ENCODE measurements at regions not wholly inside any gene's neighbourhood (a gene's known extent, or its start where the extent isn't known, plus 50 kb on each side); places are given as distances from the start of the nearest gene placed in this dataset.

- POLR2A ChIA-PET (ENCODE audit: partially characterized antibody) = no interaction called here
- H3K9ac ChIP-seq (replicated peaks in 1 of 4; ENCODE audit: extremely low read depth in 1 of 4, low read depth in 3 of 4, low read length in 3 of 4) = no peak overlapping the region
- DNase-seq (ENCODE audit: low read depth in 1 of 2, low spot score in 2 of 2) (no peak), FAIRE-seq (no peak)
- H2AK5ac ChIP-seq (ENCODE audit: low read depth, low read length) = no peak overlapping the region
- H3K4me3 ChIP-seq (ENCODE audit: extremely low read depth in 1 of 4, insufficient read depth in 2 of 4, low read depth in 3 of 4, low read length in 4 of 4) = no peak overlapping the region
- H2BK15ac ChIP-seq (ENCODE audit: low read length) = no peak overlapping the region
- H3K56ac ChIP-seq (replicated peaks; ENCODE audit: insufficient read length, low read depth, low read length) = no peak overlapping the region
- H2BK5ac ChIP-seq (ENCODE audit: low read depth, low read length) = no peak overlapping the region
- no peak overlapping the region for H3K27ac ChIP-seq (ENCODE audit: low read depth, low read length)
- H3K79me1 ChIP-seq (ENCODE audit: low read depth, low read length) = no peaks in the 10 kb centered on the region
- no peak overlapping the region for H3K14ac ChIP-seq (ENCODE audit: insufficient read length)
- H3K79me2 ChIP-seq (ENCODE audit: control insufficient read depth in 1 of 2, insufficient read depth in 2 of 2, low read length in 2 of 2) = no peaks in the 10 kb centered on the region
- H3K36me3 ChIP-seq (ENCODE audit: control insufficient read depth in 2 of 4, insufficient read depth in 4 of 4, low read length in 3 of 4) = no peaks in the 10 kb centered on the region
- H3K4ac ChIP-seq (replicated peaks; ENCODE audit: insufficient read length, low read depth, low read length) = no peak overlapping the region
- H2AFZ ChIP-seq (ENCODE audit: low read length) = no peak overlapping the region
- H4K20me1 ChIP-seq (replicated peaks in 1 of 2; ENCODE audit: control insufficient read depth in 1 of 2, insufficient read depth in 2 of 2, low read length in 2 of 2) = no peaks in the 10 kb centered on the region
- H3K9me3 ChIP-seq (ENCODE audit: insufficient read depth in 2 of 2, low read depth in 1 of 2, low read length in 1 of 2) = no peaks in the 10 kb centered on the region
- H3K23me2 ChIP-seq (ENCODE audit: low read depth, low read length) = no peaks in the 10 kb centered on the region
- no peak overlapping the region for H2BK12ac ChIP-seq (ENCODE audit: low read depth, low read length)
- no peak overlapping the region for H4K8ac ChIP-seq (ENCODE audit: extremely low read depth, insufficient read depth, low read length)
- no peak overlapping the region for H4K91ac ChIP-seq (replicated peaks; ENCODE audit: insufficient read length, low read length)
- H3K27me3 ChIP-seq (replicated peaks in 1 of 4; ENCODE audit: control insufficient read depth in 3 of 4, extremely low read depth in 1 of 4, insufficient read depth in 3 of 4, low read length in 3 of 4) = no peaks in the 10 kb centered on the region
- no peak overlapping the region for H2BK20ac ChIP-seq (ENCODE audit: low read length)
- H2BK120ac ChIP-seq (replicated peaks; ENCODE audit: low read depth, low read length) = no peak overlapping the region
- no peak overlapping the region for H3K4me2 ChIP-seq (ENCODE audit: insufficient read depth in 1 of 2, low read depth in 2 of 2, low read length in 2 of 2)
- WGBS, 2 experiments (ENCODE audit: extremely low coverage in 1 of 2, insufficient coverage in 1 of 2, insufficient read length in 1 of 2, insufficient replicate concordance in 2 of 2, low coverage in 1 of 2, low lambda C conversion rate in 2 of 2, missing lambda C conversion rate in 1 of 2) = 88% methylated on average over 2 of the region's 2 CpGs; no CpG with 5 or more reads in 1 of the 2 experiments
- no peak overlapping the region for H4K5ac ChIP-seq (ENCODE audit: insufficient read length, low read depth, low read length)
- no peaks in the 10 kb centered on the region for H3K4me1 ChIP-seq (replicated peaks in 1 of 4; ENCODE audit: control insufficient read depth in 3 of 4, insufficient read depth in 4 of 4, low read length in 3 of 4)
- CTCF ChIA-PET (ENCODE audit: partially characterized antibody) = interaction anchor here (1.5 kb wide), 1 partner anchor 15 kb away, joined by 4 read pairs; no protein-coding TSS in a partner anchor
- no peak overlapping the region for H3K18ac ChIP-seq (ENCODE audit: extremely low read depth, low read length)
- no peak overlapping the region for H3K23ac ChIP-seq (ENCODE audit: insufficient read length)
- TF ChIP-seq, protein P1, sequence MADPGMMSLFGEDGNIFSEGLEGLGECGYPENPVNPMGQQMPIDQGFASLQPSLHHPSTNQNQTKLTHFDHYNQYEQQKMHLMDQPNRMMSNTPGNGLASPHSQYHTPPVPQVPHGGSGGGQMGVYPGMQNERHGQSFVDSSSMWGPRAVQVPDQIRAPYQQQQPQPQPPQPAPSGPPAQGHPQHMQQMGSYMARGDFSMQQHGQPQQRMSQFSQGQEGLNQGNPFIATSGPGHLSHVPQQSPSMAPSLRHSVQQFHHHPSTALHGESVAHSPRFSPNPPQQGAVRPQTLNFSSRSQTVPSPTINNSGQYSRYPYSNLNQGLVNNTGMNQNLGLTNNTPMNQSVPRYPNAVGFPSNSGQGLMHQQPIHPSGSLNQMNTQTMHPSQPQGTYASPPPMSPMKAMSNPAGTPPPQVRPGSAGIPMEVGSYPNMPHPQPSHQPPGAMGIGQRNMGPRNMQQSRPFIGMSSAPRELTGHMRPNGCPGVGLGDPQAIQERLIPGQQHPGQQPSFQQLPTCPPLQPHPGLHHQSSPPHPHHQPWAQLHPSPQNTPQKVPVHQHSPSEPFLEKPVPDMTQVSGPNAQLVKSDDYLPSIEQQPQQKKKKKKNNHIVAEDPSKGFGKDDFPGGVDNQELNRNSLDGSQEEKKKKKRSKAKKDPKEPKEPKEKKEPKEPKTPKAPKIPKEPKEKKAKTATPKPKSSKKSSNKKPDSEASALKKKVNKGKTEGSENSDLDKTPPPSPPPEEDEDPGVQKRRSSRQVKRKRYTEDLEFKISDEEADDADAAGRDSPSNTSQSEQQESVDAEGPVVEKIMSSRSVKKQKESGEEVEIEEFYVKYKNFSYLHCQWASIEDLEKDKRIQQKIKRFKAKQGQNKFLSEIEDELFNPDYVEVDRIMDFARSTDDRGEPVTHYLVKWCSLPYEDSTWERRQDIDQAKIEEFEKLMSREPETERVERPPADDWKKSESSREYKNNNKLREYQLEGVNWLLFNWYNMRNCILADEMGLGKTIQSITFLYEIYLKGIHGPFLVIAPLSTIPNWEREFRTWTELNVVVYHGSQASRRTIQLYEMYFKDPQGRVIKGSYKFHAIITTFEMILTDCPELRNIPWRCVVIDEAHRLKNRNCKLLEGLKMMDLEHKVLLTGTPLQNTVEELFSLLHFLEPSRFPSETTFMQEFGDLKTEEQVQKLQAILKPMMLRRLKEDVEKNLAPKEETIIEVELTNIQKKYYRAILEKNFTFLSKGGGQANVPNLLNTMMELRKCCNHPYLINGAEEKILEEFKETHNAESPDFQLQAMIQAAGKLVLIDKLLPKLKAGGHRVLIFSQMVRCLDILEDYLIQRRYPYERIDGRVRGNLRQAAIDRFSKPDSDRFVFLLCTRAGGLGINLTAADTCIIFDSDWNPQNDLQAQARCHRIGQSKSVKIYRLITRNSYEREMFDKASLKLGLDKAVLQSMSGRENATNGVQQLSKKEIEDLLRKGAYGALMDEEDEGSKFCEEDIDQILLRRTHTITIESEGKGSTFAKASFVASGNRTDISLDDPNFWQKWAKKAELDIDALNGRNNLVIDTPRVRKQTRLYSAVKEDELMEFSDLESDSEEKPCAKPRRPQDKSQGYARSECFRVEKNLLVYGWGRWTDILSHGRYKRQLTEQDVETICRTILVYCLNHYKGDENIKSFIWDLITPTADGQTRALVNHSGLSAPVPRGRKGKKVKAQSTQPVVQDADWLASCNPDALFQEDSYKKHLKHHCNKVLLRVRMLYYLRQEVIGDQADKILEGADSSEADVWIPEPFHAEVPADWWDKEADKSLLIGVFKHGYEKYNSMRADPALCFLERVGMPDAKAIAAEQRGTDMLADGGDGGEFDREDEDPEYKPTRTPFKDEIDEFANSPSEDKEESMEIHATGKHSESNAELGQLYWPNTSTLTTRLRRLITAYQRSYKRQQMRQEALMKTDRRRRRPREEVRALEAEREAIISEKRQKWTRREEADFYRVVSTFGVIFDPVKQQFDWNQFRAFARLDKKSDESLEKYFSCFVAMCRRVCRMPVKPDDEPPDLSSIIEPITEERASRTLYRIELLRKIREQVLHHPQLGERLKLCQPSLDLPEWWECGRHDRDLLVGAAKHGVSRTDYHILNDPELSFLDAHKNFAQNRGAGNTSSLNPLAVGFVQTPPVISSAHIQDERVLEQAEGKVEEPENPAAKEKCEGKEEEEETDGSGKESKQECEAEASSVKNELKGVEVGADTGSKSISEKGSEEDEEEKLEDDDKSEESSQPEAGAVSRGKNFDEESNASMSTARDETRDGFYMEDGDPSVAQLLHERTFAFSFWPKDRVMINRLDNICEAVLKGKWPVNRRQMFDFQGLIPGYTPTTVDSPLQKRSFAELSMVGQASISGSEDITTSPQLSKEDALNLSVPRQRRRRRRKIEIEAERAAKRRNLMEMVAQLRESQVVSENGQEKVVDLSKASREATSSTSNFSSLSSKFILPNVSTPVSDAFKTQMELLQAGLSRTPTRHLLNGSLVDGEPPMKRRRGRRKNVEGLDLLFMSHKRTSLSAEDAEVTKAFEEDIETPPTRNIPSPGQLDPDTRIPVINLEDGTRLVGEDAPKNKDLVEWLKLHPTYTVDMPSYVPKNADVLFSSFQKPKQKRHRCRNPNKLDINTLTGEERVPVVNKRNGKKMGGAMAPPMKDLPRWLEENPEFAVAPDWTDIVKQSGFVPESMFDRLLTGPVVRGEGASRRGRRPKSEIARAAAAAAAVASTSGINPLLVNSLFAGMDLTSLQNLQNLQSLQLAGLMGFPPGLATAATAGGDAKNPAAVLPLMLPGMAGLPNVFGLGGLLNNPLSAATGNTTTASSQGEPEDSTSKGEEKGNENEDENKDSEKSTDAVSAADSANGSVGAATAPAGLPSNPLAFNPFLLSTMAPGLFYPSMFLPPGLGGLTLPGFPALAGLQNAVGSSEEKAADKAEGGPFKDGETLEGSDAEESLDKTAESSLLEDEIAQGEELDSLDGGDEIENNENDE (IDR thresholded peaks at IDR 0.05; ENCODE audit: insufficient replicate concordance, low read length) = no peak
These were observed 93.3 kb upstream of the TRHDE start for GRCh38 chr12:72178871-72179270.

Measured in H1 (cell line).